ENCODE measurements at regions not wholly inside any gene's neighbourhood (a gene's known extent, or its start where the extent isn't known, plus 50 kb on each side); places are given as distances from the start of the nearest gene placed in this dataset.
"Not testable (repeated sequence)": the region's sequence is repeated elsewhere in the genome, so short reads cannot be mapped to it uniquely, and the experiment has no call there.

DNA sequence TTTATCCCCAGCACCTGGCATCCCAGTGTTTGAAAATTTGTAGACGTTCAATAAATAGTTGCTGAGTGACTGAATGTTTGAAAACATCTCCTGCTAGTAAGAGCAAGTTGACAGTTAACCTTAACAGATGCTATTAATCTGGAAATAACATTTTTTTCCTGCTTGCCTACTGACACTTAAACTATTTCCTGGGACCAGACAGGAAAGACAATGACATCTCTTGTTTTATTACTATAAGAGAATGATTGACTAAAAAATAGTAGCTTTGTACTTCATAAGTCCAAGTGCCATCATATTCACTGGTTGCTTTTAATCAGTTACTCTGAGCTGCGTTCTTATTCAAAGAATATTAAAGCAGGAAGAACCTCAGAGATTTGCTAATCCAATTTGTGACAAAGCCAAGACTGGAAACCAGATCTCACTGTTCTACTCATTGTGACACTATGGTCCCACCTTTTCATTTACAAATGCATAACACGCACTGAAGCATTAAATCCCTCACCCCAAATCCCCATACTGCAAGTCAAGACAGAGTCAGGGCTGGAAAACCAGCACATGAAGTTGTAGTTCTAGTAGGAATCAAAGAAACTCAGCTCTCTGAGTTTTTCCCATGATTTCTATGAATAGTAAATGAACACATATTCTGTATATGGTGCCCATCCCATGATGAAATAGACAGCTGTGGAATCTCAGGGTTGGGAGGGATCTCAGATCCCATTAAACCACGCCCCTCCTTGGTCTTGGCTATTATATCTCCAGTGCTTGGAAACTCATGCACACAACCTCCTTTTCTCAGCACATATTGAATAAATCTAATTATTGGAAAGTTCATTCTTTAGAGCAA, 212.7 kb upstream of the P2RY1 start:
- no peak for DNase-seq (ENCODE audit: low read depth in 3 of 3)

DNA sequence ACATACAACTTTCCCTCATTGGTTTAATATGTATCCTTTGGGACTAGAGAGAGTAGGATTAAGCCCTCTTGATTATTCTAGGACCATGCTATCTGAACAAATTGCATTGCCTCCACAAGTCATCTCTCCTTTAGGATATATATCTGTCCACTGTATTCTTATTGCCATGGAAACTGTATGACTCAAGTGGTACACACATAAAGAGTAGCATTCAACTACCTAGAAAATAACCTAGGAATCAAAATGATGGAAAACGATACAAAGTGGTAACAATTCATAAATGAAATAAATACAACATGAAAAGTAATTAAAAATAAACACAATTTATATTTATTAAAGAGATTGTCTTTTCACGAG, 212.1 kb upstream of the P2RY1 start:
- DNase-seq (ENCODE audit: low read depth in 3 of 3): no peak

DNA sequence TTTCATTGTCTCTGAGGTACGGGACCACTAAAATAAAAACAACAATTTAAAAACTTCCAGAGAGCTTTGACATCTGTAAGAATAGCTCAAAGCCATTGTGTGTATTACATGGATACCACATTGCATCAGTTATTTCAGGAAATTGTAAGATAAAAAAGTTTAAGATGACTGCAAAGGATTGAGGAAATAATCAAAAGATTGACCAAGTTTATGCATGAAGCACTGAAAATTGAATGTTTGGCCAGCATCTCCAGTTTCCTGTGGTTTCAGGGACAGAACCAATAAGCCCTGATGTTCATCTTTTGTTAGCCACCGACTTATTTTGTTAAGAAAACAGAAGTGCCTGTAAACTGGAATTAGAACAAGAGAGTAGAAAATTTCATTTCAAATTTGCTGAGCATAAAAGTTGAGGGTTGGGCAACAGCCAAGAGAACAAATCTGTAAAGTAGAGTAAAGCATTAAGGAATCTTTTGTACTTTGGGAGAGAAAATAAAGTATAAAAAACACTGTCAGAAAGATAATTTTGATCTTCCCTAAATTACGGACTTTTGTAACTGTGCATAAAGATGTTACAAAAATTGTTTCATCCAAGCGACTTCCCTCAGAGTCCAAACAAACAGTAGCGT, 211.5 kb upstream of the P2RY1 start:
- DNase-seq (ENCODE audit: low read depth in 3 of 3): no peak

DNA sequence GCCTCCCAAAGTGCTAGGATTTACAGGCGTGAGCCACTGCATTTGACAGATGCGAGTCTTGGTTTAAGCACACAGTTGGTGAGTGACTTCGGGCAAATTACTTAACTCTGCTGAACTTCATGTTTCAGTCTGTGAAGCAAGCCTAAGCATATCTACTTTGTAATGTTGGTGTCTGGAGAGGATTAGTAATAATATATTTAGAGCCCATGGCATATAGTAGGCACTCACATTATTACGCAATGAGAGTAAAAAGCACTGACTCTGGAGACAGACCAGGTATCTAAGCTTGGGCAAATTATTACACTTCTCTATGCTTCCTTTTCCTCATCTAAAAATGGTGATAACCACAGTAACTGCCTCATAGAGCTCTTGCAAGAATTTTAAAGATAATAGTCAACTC, 208.7 kb upstream of the P2RY1 start:
- DNase-seq (ENCODE audit: low read depth in 3 of 3): no peak

DNA sequence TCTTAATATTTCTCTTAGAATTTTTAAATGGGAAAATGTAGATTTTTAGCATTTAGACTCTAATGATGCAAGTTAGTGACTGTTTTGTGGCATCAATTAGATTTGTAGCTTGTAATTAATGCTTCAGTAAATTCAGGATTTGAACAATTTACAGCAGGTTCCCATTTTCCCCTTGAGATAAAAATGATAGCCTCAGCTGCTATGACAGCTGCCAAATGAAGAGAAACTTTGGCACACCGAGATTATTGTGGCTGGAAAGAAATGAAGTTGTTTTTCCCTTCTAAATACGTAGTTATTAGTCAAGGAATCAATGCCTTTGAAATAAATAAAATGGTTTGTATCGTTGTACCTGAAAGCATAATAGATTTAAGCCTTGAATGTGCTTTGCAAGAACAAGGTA, 206.4 kb upstream of the P2RY1 start:
- DNase-seq (ENCODE audit: low read depth in 3 of 3): no peak

DNA sequence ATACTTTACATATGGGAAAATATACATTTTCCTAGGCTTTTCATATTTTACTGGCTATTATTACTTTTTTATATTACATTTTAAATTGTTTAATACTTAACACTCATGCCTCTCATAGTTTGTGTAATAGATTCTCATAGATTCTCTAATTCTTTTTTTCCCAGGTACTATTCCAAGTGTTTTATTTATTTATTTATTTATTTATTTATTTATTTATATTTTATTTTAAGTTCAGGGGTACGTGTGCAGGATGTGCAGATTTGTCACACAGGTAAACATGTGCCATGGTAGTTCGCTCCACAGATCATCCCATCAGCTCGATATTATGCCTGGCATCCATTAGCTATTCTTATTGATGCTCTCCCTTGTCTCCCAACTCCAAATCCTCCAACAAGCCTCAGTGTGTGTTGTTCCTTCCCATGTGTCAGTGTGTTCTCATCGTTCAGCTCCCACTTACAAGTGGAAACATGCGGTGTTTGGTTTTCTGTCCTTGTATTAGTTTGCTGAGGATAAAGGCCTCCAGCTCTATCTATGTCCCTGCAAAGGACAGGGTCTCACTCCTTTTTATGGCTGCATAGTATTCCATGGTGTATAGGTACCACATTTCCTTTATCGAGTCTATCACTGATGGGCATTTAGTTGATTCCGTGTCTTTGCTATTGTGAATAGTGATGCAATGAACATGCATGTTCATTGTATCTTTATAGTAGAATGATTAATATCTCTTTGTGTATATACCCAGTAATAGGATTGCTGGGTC, 205.4 kb upstream of the P2RY1 start:
- DNase-seq (ENCODE audit: low read depth in 3 of 3): no peak

DNA sequence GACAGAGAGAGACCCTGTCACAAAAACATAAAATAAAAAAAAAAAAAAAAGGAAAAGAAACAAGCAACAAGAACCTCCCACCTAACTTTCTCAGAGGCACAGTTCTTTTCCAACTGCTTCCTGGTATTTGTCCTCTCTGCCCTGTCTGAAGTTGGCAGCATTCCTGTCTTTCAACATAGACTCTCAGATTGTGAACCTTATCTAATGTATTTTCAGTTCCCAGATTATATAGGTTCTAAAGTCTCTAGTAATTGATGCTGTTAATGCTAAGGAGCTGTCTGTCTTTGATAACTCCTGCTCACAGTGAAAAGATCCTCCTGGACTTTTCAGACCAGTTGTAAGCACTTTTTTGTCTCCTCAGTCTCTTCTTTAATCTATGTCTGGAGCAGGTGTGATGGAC, 199.5 kb upstream of the P2RY1 start:
- DNase-seq (ENCODE audit: low read depth in 3 of 3): no peak

DNA sequence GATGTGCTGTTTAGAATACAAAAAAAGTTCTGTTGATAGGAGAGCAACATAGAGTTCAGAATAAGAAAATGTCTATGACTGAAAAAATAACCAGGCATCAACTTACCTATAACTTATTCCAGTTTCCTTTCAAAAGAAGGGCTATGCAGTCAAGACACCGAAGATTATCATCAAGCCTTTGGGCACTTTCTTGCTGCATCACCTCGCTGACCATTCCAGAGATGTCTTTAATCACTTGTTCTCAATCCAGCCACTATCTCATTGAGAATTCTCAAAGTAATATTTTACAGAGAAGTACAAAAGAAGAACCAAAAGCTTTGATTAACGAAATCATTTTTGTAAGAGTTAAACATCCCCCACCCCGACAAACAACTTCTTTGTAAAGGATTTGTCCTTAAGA, 198.3 kb upstream of the P2RY1 start:
- no peak for DNase-seq (ENCODE audit: low read depth in 3 of 3)

DNA sequence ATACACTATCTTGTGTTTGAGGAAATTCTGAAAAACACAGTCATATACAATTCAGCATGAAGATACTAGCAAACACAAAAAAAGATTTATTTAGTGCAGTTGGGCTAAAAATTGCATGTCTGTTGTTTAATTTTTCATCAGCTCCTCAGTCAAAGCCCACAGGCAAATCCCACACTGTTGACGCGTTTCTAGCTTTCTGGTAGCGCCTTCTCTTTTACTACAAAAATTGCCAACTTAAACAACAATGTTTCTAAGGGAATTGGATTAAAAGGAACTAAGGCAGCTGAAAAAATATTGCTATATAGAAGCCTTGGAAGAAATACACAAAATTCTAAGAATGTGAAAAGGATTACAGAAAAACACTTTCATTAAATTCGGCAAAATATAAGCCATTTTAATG, 196.7 kb upstream of the P2RY1 start:
- DNase-seq (ENCODE audit: low read depth in 3 of 3): no peak

DNA sequence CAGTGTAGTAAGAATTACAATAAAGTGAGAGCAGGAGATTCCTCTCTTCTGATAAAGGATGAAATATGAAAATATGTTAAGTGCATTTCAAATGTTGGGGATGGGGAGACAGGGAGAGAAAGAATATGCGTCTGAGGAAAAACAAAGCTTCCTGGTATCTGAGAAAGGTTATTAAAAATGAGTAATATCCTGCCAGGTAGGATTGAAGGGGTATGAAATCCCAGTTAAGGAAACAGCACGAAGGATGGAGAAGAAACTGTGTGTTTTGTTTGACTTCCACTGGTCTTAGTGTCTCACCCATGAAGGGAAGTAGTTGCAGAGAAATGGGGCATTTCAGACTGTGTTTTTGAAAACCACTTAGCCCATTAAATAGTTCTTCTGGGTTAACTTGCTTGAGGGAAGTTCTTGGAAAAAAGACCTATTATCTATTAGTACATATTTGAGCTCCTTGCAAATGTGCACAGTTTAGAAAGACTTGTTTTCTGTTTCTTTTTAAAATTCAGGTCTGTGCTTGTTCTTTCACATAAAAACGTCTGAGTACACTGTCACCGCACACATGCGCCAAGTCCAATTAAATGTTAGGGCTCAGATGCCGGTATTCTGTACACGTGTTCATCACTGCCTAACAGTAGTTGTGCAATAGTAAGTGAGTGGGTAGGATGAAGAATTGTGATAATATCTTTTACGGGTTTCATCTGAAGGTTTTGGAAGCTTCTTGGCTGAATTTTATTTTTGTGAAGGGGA, 196.1 kb upstream of the P2RY1 start:
- no peak for DNase-seq (ENCODE audit: low read depth in 3 of 3)

DNA sequence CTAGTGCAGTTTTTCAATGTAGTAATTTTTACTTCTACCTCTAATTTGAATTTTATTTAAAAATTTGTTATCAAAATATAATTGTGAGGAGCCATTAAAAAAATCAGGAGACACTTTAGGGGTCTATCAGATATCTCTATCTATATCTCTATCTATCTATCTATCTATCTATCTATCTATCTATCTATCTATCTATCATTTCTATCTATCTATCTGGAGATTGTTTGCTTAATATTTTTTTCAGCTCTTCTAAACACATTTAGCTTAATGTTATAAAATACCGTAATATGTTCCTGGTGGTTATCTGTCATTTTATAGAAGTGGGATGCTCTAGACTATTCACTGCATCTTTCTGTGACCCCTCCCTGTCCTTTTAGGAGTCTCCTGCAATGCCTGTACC, 193.7 kb upstream of the P2RY1 start:
- no peak for DNase-seq (ENCODE audit: low read depth in 3 of 3)

DNA sequence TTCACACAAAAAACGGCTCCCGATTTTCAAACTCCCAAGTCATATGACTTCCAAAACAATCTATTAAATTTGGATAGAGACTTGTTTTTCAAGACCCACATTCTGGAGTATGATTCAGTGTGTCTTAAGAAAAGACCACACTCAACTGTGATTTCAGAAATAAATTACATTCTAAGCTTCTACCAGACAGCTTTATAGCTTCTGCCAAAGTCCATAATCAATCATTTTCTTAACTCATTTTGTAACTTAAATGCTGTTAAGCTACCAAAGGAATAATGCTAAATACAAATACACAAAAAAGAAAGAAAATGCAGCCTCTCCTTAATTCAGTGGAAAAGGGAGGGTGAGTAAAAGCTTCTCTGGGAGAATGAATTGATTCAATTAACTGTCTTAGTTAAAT, 192.3 kb upstream of the P2RY1 start:
- DNase-seq (ENCODE audit: low read depth in 3 of 3): no peak

DNA sequence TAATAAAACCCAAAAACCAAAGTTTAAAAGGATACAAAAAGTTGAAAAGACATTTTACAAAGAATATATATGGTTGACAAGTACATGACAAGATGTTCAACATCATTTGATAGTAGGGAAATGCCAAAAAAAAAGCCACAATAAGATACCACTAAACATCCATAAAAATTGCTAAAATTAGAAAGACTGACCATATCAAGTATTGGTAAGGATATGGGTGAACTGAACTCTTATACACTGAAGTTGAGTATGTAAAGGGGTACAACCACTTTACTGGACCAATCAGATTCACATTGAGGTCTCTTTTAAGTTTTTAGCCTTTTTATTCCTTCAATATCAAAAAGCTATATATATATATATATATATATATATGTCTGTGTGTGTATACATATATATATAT, 190.5 kb upstream of the P2RY1 start:
- DNase-seq (ENCODE audit: low read depth in 3 of 3): no peak

DNA sequence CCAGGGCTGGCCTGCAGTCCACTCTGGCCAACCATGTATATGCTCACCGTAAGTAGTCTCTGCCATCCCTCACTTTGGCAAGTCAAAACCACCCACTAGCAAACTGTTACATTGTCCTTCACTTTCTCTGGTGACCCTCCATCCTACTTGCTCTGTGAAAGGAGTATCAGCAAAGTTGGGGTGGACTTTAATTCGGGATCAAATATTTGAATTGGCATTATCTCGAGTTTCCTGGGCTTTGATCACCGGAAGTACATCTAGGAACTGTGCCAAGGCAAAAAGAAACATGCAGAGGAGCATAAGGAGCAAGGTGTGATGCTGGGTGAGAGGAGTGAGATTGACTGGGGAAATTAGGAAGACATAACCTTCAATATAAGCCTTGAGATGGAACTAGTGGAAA, 188.9 kb upstream of the P2RY1 start:
- no peak for DNase-seq (ENCODE audit: low read depth in 3 of 3)

DNA sequence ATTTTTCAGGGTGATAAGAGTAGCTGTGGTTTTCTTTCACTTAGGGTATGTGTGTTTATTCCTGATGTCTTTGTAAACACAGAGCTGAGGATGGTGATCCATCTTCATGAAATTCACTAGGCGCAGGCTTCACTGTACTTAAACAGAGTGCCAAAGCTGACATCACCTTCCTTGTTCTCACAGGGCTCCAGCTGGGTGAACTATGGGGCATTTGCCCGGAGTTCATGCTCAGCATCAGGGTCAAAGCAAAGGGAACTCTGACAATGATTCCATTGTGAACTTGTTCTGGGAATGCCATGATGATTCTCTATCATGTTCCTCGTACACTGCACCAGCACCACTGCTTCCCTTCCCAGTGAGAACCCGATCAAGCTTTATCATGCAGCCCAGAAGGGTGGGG, 184.8 kb upstream of the P2RY1 start:
- no peak for DNase-seq (ENCODE audit: low read depth in 3 of 3)

DNA sequence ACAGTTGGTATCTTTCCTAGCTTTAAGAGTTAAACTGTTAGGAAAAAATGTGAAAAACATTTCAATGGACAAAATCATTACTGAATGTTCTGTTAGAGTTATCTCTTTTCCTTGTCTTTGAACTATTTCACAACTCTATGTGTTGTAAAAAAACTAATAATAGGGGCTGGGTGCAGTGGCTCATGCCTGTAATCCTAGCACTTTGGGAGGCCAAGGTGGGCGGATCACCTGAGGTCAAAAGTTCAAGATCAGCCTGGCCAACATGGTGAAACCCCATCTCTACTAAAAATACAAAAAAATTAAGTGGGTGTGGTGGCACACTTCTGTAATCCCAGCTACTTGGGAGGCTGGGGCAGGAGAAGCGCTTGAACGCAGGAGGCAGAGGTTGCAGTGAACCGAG, 184.0 kb upstream of the P2RY1 start:
- DNase-seq (ENCODE audit: low read depth in 3 of 3): not testable (repeated sequence)

DNA sequence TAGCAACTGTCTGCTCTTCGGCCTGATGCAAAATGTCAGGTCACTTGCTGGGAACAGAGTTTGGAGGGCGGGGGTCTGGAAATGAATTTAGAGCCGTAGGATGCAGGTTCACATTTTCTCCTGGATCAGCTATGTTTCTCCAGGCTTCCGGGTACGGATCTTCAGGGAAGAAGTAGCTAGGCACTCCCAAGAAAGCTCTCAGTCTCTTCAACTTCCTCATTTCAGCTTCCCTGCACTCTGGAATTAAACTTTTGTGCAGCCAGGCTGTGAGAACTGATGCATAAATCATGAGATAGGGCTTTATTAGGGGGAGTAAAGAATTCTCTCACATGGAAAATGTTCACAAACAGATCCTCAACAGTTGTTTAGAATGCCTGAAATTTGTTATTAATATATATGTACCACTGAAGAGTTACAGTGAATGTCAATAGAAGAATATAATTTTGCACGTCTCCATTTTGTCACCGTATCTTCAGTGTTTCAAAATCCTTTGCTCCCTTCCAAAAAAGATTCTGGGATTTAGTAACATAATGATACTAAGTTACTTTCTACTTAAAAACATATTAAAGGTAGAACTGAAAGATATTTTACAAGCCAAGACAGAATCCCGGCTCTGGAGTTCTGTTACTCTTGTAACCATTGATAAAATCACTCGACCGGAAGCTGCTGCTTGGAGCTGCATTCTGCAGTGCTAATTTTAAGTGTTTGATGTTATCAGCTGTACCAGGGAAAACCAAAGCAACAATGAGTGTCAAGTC, 178.5 kb upstream of the P2RY1 start:
- DNase-seq (ENCODE audit: low read depth in 3 of 3): no peak

DNA sequence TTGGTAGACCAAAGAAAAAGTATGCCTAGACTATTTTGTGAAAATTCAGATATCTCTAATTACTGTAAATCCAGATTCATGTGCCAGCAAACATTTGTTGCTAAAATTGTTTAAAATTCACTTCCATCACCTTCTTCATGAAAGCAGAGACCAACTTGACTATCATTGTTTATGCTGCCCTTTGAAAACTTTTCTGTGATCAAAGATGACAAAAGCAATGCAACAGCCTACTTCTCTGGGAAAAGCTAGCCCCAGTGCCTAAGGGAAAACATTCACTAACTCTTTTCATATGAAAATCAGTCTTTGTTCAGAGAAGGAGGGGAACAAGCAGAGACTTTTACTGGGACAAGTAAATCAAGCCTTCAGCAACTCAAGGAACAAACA, 178.0 kb upstream of the P2RY1 start:
- DNase-seq (ENCODE audit: low read depth in 3 of 3): no peak

DNA sequence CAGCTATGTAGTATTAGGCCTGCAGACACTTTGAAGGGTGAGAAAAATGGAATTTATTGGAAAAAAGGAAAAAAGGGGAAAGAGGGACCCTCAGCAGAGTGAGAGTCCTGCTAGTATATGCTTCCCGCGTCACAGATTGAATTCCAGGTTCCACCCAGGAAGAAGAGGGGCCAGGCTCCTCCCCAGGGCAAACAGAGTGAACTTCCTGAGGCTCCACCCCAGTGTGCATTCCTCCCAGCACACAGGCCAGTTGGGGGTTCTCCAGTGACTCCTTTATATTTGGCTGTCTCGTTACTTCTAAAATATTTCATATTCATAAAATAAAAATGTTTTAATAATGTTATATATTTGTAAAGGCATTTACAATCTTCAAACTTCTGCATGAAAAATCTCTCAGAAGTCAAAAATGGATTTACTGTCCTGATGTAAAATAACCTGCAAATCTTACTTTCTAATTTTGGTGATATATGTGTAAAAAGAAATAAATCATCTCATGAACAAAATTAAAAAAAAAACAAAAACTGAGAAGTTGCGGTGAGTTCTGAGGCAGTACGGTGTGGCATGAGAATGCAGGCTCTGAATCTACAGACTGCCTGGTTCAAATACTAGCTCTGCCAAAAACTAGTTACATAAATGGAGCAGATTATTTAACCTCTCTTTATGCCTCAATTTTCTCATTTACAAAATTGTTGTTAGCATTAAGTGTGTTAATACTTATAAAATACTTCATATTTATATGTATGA, 175.8 kb upstream of the P2RY1 start:
- no peak for DNase-seq (ENCODE audit: low read depth in 3 of 3)

DNA sequence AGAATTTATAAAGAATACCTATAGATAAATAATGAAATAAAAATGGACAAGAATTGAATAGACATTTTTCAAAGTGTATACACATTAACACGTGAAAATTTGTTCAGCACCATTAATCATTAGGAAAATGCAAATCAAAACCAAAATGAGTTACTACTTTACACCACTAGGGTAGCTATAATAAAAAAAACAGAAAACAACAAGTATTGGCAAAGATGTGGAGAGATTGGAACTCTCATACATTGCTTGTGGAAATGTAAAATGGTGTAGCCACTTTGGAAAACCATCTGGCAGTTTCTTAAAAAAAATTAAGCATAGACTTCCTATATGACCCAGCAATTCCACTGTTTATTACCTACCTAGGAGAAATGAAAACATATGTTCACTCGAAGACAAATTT, 172.8 kb upstream of the P2RY1 start:
- DNase-seq (ENCODE audit: low read depth in 3 of 3): no peak

DNA sequence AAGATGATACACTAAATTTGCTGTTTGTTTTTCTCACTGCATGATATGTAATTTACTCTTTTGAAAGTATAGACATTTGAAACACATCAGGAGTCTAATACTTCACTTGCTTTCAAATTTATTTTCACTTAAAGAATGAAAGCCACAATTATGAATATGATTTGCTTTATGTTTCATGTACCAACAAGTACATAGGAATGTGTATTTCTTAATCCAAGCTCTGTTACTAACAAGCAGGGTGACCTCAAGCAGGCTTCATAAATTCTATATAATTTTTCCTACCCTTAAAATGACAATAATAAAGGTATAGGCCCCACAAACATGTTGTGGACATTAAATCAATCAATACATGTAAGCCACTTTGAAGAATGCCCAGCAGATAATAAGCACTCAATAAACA, 170.2 kb upstream of the P2RY1 start:
- DNase-seq (ENCODE audit: low read depth in 3 of 3): no peak

All from stimulated activated CD4-positive, alpha-beta T cell treated with anti-CD3 and anti-CD28 coated beads, TNF-alpha, amount 100 ng/mL, for 48 hours (primary cell).